ENCODE measurements at regions not wholly inside any gene's neighbourhood (a gene's known extent, or its start where the extent isn't known, plus 50 kb on each side); places are given as distances from the start of the nearest gene placed in this dataset.

GRCh38 chr3:143910756-143911155, 60.9 kb upstream of the DIPK2A start:
- TF ChIP-seq, protein P1, sequence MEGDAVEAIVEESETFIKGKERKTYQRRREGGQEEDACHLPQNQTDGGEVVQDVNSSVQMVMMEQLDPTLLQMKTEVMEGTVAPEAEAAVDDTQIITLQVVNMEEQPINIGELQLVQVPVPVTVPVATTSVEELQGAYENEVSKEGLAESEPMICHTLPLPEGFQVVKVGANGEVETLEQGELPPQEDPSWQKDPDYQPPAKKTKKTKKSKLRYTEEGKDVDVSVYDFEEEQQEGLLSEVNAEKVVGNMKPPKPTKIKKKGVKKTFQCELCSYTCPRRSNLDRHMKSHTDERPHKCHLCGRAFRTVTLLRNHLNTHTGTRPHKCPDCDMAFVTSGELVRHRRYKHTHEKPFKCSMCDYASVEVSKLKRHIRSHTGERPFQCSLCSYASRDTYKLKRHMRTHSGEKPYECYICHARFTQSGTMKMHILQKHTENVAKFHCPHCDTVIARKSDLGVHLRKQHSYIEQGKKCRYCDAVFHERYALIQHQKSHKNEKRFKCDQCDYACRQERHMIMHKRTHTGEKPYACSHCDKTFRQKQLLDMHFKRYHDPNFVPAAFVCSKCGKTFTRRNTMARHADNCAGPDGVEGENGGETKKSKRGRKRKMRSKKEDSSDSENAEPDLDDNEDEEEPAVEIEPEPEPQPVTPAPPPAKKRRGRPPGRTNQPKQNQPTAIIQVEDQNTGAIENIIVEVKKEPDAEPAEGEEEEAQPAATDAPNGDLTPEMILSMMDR (IDR thresholded peaks at IDR 0.05): no peak
- TF ChIP-seq, protein P2, sequence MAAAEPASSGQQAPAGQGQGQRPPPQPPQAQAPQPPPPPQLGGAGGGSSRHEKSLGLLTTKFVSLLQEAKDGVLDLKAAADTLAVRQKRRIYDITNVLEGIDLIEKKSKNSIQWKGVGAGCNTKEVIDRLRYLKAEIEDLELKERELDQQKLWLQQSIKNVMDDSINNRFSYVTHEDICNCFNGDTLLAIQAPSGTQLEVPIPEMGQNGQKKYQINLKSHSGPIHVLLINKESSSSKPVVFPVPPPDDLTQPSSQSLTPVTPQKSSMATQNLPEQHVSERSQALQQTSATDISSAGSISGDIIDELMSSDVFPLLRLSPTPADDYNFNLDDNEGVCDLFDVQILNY (CRISPR knock-in tag; IDR thresholded peaks at IDR 0.05): no peak
- TF ChIP-seq JUN (CRISPR knock-in tag; IDR thresholded peaks at IDR 0.05) (no peak), FOXK1 (CRISPR knock-in tag; IDR thresholded peaks at IDR 0.05) (no peak)

All from WTC11 (cell line).